ENCODE measurements at regions not wholly inside any gene's neighbourhood (a gene's known extent, or its start where the extent isn't known, plus 50 kb on each side); places are given as distances from the start of the nearest gene placed in this dataset.

GRCh38 chr2:121131375-121131774, 153.6 kb downstream of the TFCP2L1 start:
- no peak overlapping the region for H3K4me3 ChIP-seq (ENCODE audit: low read depth, low read length)
- no peak for DNase-seq (ENCODE audit: low read depth)
- H3K27me3 ChIP-seq (ENCODE audit: control insufficient read depth, insufficient read depth, low read length): peaks cover 3% of the 10 kb centered on the region
- TF ChIP-seq, protein P1, sequence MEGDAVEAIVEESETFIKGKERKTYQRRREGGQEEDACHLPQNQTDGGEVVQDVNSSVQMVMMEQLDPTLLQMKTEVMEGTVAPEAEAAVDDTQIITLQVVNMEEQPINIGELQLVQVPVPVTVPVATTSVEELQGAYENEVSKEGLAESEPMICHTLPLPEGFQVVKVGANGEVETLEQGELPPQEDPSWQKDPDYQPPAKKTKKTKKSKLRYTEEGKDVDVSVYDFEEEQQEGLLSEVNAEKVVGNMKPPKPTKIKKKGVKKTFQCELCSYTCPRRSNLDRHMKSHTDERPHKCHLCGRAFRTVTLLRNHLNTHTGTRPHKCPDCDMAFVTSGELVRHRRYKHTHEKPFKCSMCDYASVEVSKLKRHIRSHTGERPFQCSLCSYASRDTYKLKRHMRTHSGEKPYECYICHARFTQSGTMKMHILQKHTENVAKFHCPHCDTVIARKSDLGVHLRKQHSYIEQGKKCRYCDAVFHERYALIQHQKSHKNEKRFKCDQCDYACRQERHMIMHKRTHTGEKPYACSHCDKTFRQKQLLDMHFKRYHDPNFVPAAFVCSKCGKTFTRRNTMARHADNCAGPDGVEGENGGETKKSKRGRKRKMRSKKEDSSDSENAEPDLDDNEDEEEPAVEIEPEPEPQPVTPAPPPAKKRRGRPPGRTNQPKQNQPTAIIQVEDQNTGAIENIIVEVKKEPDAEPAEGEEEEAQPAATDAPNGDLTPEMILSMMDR (IDR thresholded peaks at IDR 0.05; ENCODE audit: insufficient read depth, low read length, poor library complexity, severe bottlenecking): no peak
- H3K36me3 ChIP-seq (ENCODE audit: control insufficient read depth, insufficient read depth, low read length): no peaks in the 10 kb centered on the region

DNA sequence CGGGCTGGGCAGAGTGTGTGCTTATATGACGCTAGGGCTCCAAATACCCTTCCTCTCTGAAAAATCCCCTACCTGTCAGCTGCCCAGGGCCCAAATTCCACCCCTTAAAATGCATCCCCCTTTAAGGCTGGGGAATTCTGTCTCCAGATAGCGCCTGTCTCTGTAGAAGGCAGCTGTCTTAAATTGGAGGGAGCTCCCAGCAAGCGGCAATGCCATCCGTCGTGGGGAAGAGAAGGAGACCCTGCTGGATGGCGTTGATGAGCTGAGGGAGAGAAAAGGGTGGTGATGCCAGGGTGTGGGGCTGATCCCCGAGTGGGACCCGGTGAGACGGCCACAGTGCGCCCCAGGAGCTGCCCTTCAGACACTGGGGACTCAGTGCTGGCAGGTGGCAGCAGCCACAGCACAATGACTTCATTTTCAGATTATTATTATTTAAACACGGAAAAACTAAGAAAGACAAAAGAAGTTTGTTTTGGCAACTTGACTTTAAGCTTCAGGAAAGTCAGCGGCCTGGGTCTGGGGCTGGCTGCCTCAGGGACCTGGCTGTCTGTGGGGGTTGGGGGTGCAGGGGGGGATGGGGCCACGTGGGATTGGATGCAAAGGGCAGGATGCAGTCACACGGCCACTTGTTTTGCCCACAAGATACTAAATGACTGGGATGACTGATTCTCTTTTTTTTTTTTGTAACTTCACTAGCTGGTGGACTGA, 152.8 kb downstream of the TFCP2L1 start:
- Histone ChIP-seq H3K27me3 (ENCODE audit: control insufficient read depth, insufficient read depth, low read length) (peaks cover 3% of the 10 kb centered on the region), H3K36me3 (ENCODE audit: control insufficient read depth, insufficient read depth, low read length) (no peaks in the 10 kb centered on the region), H3K4me3 (ENCODE audit: low read depth, low read length) (no peak overlapping the region)
- no peak for DNase-seq (ENCODE audit: low read depth)
- TF ChIP-seq, protein P1 (IDR thresholded peaks at IDR 0.05; ENCODE audit: insufficient read depth, low read length, poor library complexity, severe bottlenecking): no peak

DNA sequence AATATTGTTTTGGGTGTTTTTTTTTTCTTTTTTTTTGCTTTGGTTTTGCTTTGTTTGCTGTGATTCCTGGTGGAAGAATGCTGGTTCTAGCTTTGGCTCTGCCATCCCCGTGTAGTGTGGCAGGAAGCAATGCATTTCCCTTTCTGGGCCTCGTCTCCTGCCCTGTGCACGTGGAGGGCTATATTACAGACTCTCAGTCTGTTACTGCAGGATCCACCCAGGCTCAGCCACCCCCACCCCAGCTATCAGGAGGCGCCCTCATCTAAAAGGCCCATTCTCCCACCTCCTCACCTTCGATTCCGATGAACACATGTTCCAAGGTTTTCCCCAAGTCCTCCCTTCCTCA, 152.3 kb downstream of the TFCP2L1 start:
- TF ChIP-seq, protein P1 (IDR thresholded peaks at IDR 0.05; ENCODE audit: insufficient read depth, low read length, poor library complexity, severe bottlenecking): no peak
- DNase-seq (ENCODE audit: low read depth): no peak
- H3K27me3 ChIP-seq (ENCODE audit: control insufficient read depth, insufficient read depth, low read length): peaks cover 1% of the 10 kb centered on the region
- H3K36me3 ChIP-seq (ENCODE audit: control insufficient read depth, insufficient read depth, low read length): no peaks in the 10 kb centered on the region
- no peak overlapping the region for H3K4me3 ChIP-seq (ENCODE audit: low read depth, low read length)

GRCh38 chr2:121133551-121134319, 151.3 kb downstream of the TFCP2L1 start:
- H3K27me3 ChIP-seq (ENCODE audit: control insufficient read depth, insufficient read depth, low read length): no peaks in the 10 kb centered on the region
- DNase-seq (ENCODE audit: low read depth): no peak
- TF ChIP-seq, protein P1 (IDR thresholded peaks at IDR 0.05; ENCODE audit: insufficient read depth, low read length, poor library complexity, severe bottlenecking): no peak
- no peak overlapping the region for H3K4me3 ChIP-seq (ENCODE audit: low read depth, low read length)
- no peaks in the 10 kb centered on the region for H3K36me3 ChIP-seq (ENCODE audit: control insufficient read depth, insufficient read depth, low read length)

DNA sequence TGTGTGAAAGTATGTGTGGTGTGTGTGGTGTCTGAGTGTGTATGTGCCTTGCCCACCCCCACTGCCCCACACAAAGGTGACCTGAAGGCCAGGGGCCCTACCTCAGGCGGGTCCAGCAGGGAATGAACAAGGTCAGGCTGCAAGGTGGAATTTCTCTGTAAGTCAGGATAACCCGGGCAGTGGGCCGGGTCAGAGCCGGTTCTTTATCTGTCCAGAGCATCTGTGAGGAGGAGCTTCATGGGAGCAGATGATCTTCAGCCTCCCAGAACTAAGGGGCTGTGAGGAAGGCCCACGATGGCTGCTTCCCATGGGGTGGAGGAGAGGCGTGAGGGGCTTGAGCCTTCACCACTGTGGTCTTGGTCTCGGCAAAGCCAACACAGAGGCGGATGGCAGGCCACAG, 150.3 kb downstream of the TFCP2L1 start:
- H3K36me3 ChIP-seq (ENCODE audit: control insufficient read depth, insufficient read depth, low read length): no peaks in the 10 kb centered on the region
- DNase-seq (ENCODE audit: low read depth): no peak
- no peak overlapping the region for H3K4me3 ChIP-seq (ENCODE audit: low read depth, low read length)
- no peaks in the 10 kb centered on the region for H3K27me3 ChIP-seq (ENCODE audit: control insufficient read depth, insufficient read depth, low read length)
- TF ChIP-seq, protein P1 (IDR thresholded peaks at IDR 0.05; ENCODE audit: insufficient read depth, low read length, poor library complexity, severe bottlenecking): no peak

All from kidney epithelial cell (primary cell).